ENCODE measurements at regions not wholly inside any gene's neighbourhood (a gene's known extent, or its start where the extent isn't known, plus 50 kb on each side); places are given as distances from the start of the nearest gene placed in this dataset.

GRCh38 chr20:12404941-12405340, 487.2 kb downstream of the BTBD3 start:
- TF ChIP-seq POLR2A (IDR thresholded peaks at IDR 0.05) (no peak), CTCF (IDR thresholded peaks at IDR 0.05) (no peak), POLR2AphosphoS5 (IDR thresholded peaks at IDR 0.05) (no peak)
